Neural crest cell (in vitro differentiated cells): ENCODE measurements at regions not wholly inside any gene's neighbourhood (a gene's known extent, or its start where the extent isn't known, plus 50 kb on each side); places are given as distances from the start of the nearest gene placed in this dataset.

ENCODE experiments used
- DNase-seq: peaks from one replicate; pipeline ENCODE4 v3.0.0; 2021; ENCODE audit warnings: low read depth, mixed read lengths, low spot score
- H3K27ac Mint-ChIP-seq: one replicate; pipeline ENCODE4 v1.8.0; 2021; ENCODE audit warnings: mild to moderate bottlenecking, mixed read lengths; ENCODE audit not compliant: unreplicated experiment
- H3K27me3 Mint-ChIP-seq: 2 replicates; pipeline ENCODE4 v1.8.0; 2021; ENCODE audit warnings: low read depth, mild to moderate bottlenecking, mixed read lengths
- H3K36me3 Mint-ChIP-seq: 2 replicates; pipeline ENCODE4 v1.8.0; 2021; ENCODE audit warnings: low read depth, mild to moderate bottlenecking, mixed read lengths
- H3K4me1 Mint-ChIP-seq: 2 replicates; pipeline ENCODE4 v1.8.0; 2021; ENCODE audit warnings: mixed read lengths
- H3K4me3 Mint-ChIP-seq: one replicate; pipeline ENCODE4 v1.8.0; 2021; ENCODE audit warnings: mild to moderate bottlenecking, mixed read lengths
- H3K9me3 Mint-ChIP-seq: 2 replicates; pipeline ENCODE4 v1.8.0; 2021; ENCODE audit warnings: mixed read lengths
- TF ChIP-seq, protein P1 (sequence below): fragments of 200-600 bp; sonication (generic); conservative IDR thresholded peaks from 2 replicates; pipeline ENCODE4 v1.5.0; 2021; ENCODE audit warnings: antibody characterized with exemption, mild to moderate bottlenecking

DNA sequence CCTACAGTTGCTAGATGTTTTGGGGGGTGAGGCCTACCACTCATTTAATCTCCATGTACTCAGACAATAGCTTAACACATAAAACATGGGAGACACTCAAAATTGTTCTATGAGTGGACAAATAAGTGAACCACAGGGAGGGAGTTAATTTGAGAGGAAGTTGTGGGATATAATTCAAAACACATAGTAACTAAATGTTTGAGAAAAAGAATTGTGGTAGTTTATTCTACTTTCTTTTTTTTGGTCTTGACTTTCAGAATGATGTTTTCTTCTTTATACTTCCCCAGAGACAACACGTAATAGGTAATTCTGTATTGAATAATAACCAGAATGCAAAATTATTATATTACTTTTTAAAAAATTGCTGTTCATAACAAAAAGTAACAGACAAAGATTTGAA is 453.8 kb downstream of the RFPL4B start:
- Mint-ChIP-seq H3K27ac (no peak overlapping the region), H3K4me1 (peaks cover 13% of the 10 kb centered on the region), H3K36me3 (peaks cover 19% of the 10 kb centered on the region), H3K4me3 (no peak overlapping the region), H3K27me3 (no peaks in the 10 kb centered on the region), H3K9me3 (peaks cover 8% of the 10 kb centered on the region)
- TF ChIP-seq, protein P1, sequence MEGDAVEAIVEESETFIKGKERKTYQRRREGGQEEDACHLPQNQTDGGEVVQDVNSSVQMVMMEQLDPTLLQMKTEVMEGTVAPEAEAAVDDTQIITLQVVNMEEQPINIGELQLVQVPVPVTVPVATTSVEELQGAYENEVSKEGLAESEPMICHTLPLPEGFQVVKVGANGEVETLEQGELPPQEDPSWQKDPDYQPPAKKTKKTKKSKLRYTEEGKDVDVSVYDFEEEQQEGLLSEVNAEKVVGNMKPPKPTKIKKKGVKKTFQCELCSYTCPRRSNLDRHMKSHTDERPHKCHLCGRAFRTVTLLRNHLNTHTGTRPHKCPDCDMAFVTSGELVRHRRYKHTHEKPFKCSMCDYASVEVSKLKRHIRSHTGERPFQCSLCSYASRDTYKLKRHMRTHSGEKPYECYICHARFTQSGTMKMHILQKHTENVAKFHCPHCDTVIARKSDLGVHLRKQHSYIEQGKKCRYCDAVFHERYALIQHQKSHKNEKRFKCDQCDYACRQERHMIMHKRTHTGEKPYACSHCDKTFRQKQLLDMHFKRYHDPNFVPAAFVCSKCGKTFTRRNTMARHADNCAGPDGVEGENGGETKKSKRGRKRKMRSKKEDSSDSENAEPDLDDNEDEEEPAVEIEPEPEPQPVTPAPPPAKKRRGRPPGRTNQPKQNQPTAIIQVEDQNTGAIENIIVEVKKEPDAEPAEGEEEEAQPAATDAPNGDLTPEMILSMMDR: no peak
- DNase-seq: no peak

DNA sequence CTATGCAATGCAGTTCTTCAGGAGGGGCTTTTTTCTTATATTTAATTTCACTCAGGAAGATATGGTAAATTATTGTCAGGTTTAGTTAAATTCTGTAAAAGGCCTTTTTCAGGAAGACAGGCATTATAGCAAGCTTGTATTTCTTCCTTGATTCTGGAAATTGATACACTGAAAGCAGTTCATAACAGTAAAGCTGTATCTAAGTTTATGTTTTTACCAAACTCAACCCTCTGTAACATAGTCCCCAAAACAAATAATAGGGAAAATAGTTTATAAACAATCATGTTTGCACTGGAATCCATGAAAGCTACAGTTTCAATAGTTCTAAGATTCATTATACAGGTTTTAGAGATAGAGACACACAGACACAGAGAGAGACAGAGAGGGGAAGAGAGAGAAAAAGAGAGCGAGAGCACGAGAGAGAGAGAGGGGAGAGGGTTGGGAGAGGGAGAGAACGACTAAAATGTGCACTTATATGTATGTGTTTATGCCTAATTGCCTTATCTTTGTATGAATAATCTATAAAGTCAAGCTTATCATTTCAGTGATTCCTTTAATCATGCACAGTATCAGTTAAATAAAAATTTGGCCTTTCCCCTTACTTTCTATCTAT is 454.4 kb downstream of the RFPL4B start:
- H3K27ac Mint-ChIP-seq: no peak overlapping the region

DNA sequence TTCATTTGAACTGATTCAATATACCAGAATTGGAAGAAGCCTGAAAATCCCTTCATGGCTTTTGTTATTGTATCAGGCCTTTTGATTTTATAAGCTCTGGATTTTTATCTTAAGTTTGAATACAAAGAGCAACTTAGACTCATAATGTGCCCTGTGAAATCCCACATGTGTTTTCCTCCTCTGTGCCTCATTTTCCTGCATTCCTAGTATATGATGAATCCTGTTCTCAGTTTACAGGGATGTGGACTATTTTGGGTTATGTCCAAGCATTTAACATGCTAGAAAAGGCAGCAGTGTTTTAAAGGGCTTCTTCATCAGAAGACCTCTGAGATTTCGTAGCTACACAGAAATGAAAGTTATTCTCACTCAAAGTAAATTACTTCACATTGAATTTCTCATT is 455.0 kb downstream of the RFPL4B start:
- DNase-seq: no peak
- H3K36me3 Mint-ChIP-seq: peaks cover 14% of the 10 kb centered on the region
- peaks cover 13% of the 10 kb centered on the region for H3K4me1 Mint-ChIP-seq
- H3K9me3 Mint-ChIP-seq: peaks cover 8% of the 10 kb centered on the region
- H3K4me3 Mint-ChIP-seq: no peak overlapping the region
- TF ChIP-seq, protein P1: no peak
- no peak overlapping the region for H3K27ac Mint-ChIP-seq
- no peaks in the 10 kb centered on the region for H3K27me3 Mint-ChIP-seq

More for the DNA sequence above, 454.4 kb downstream of the RFPL4B start:
- H3K9me3 Mint-ChIP-seq: peaks cover 8% of the 10 kb centered on the region
- TF ChIP-seq, protein P1: no peak
- H3K4me3 Mint-ChIP-seq: no peak overlapping the region
- peaks cover 13% of the 10 kb centered on the region for H3K4me1 Mint-ChIP-seq
- DNase-seq: no peak
- no peaks in the 10 kb centered on the region for H3K27me3 Mint-ChIP-seq
- peaks cover 16% of the 10 kb centered on the region for H3K36me3 Mint-ChIP-seq

DNA sequence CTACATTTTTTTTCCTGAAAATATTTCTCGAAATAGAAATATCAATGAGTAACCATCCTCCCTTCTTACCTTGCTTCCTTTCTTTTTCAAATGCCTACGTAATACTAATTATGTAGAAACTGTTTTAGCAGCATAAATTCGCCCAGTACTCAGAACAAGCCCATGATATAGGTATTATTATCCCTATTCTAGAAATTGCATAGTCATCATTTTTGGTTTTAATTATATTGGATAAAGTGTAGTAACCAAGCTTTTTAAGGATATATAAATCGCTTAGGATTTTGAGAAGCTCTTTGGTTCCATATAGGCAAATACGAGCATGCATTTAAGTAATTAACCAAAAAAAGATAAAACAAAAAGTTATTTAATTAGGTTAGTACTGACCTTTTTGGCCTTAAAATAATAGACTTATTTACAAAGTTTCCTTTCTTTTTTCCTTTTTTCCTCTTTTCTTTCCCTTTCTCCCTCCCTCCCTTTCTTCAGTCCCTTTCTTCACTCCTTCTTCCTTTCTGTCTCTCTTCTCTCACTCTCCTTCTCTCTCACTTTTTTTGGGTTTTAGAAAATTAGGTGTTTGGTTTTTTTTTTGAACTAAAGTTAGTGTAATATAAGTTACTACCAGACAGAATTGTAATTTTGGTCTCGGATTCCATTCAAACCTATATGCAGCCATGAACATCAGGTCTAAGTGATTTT is 457.7 kb downstream of the RFPL4B start:
- no peaks in the 10 kb centered on the region for H3K27me3 Mint-ChIP-seq
- no peak overlapping the region for H3K4me3 Mint-ChIP-seq
- H3K9me3 Mint-ChIP-seq: no peaks in the 10 kb centered on the region
- peaks cover 17% of the 10 kb centered on the region for H3K4me1 Mint-ChIP-seq
- no peaks in the 10 kb centered on the region for H3K36me3 Mint-ChIP-seq
- TF ChIP-seq, protein P1: no peak
- DNase-seq: no peak
- no peak overlapping the region for H3K27ac Mint-ChIP-seq

DNA sequence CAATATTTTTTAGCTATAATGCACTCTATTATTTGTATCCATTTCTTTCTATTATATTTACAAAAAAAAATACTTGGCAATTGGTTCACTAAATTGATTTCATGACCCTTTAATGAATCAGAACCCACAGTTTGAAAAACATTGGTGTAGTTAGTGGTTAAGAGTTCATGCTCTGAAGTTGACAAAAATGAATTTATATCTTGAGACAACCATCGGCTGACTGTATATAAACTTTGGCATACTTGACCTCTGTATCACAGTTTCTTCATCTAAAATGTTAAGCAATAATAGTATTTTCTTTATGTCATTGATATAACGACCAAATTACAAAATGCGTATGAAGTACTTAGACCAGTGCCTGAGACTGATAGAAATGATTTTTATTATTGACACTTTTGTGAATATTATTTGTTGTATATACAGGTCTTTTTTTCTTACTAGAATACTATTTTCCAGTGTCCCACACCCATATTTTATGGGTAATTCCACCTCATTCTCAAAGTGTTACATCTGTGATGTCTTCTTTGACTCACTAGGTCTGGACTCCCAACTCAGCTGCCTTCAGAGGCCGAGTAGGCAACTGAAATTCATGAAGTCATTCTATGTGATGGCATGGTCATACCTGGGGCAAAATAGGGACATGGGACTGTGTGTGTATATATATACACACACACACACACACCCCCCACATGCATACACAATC is 459.2 kb downstream of the RFPL4B start:
- Mint-ChIP-seq H3K36me3 (peaks cover 2% of the 10 kb centered on the region), H3K4me1 (peaks cover 13% of the 10 kb centered on the region), H3K27ac (no peak overlapping the region), H3K9me3 (peaks cover 2% of the 10 kb centered on the region), H3K4me3 (no peak overlapping the region), H3K27me3 (no peaks in the 10 kb centered on the region)
- TF ChIP-seq, protein P1: no peak
- DNase-seq: no peak
